ENCODE measurements at regions not wholly inside any gene's neighbourhood (a gene's known extent, or its start where the extent isn't known, plus 50 kb on each side); places are given as distances from the start of the nearest gene placed in this dataset.

DNA sequence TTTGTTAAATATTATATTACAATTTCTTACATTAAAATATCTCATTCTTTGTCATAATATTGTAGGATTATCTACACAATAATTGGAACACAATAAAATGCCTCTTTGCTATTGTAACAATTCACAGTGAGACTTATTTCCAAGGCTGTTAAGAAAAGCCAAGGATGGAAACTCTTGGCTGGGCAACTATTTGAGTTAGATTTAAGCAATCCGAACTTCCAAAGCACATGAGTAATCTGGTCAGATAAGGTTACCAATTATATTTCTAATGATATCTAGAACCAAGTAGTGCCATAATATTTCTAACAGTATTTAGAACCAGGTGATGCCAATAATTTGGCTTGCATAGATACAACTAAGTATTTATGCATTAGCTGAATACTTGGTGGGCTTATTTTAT is 154.7 kb upstream of the KCNK2 start:
- TF ChIP-seq CTCF (IDR thresholded peaks at IDR 0.05) (no peak), POLR2A (IDR thresholded peaks at IDR 0.05) (no peak)
